ENCODE measurements at regions not wholly inside any gene's neighbourhood (a gene's known extent, or its start where the extent isn't known, plus 50 kb on each side); places are given as distances from the start of the nearest gene placed in this dataset.

DNA sequence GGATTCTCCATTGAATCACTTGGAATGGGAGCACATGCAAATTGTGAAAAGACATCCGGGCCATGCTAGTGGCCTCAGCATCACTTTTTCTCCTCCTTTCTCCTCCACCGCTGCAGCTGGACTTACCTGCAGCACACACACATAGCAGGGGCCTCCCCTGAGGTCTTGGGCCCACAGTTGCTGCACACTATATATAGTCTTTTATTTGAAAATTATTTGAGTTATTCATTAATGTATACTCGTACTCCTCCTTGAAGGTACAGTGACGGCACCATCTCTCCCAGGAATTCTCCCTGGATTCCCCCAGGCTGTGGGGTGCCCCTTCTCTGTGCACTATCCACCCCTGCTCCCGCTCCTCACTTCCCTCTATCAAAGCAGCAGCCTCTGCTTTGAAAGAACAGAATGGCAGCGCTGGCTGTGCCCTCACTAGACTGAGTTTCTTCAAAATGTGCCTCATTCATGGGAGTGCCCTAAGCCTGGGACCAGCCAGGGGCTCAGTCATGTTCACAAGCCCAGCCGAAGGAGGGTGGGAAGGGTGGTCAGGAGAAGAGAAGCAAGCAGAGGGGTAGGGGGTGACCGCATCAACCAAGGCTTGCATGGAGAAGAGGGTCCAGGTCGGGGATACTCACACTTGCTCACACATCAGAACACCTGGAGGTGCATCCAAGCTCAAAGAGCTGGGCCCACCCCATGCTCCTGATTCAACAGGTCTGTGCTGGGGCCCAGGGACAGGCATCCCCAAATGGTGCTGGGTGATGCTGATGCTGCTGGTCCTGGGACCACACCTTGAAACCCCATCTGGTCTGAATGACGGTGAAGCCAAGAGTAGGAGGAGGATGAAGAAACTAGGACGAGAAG lies 156.2 kb upstream of the ZMIZ1 start:
- TF ChIP-seq, protein P1, sequence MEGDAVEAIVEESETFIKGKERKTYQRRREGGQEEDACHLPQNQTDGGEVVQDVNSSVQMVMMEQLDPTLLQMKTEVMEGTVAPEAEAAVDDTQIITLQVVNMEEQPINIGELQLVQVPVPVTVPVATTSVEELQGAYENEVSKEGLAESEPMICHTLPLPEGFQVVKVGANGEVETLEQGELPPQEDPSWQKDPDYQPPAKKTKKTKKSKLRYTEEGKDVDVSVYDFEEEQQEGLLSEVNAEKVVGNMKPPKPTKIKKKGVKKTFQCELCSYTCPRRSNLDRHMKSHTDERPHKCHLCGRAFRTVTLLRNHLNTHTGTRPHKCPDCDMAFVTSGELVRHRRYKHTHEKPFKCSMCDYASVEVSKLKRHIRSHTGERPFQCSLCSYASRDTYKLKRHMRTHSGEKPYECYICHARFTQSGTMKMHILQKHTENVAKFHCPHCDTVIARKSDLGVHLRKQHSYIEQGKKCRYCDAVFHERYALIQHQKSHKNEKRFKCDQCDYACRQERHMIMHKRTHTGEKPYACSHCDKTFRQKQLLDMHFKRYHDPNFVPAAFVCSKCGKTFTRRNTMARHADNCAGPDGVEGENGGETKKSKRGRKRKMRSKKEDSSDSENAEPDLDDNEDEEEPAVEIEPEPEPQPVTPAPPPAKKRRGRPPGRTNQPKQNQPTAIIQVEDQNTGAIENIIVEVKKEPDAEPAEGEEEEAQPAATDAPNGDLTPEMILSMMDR (conservative IDR thresholded peaks at IDR 0.05 in 1 of 2, IDR thresholded peaks at IDR 0.05 in 1 of 2; ENCODE audit: low read depth in 1 of 2, low read length in 2 of 2) = no peak
- TF ChIP-seq EZH2 (IDR thresholded peaks at IDR 0.05; ENCODE audit: low read length, missing control alignments) = no peak
